Mesenchymal stem cell (in vitro differentiated cells and primary cell): ENCODE measurements at regions not wholly inside any gene's neighbourhood (a gene's known extent, or its start where the extent isn't known, plus 50 kb on each side); places are given as distances from the start of the nearest gene placed in this dataset.

Source experiments
- DNase-seq: peaks from one replicate; pipeline ENCODE4 v3.0.0-alpha.2; 2013
- H2AFZ ChIP-seq: one replicate; pipeline ENCODE4 v1.6.1; 2013; ENCODE audit warnings: low read depth, mild to moderate bottlenecking, control low read depth, inconsistent platforms, low read length, moderate library complexity
- H2AK5ac ChIP-seq: 2 replicates; pipeline ENCODE4 v1.6.1; 2013; ENCODE audit warnings: low read length, moderate library complexity, mild to moderate bottlenecking, inconsistent platforms; ENCODE audit not compliant: severe bottlenecking
- H2BK120ac ChIP-seq: one replicate; pipeline ENCODE4 v1.6.1; 2013; ENCODE audit warnings: low read depth, mild to moderate bottlenecking, inconsistent platforms, low read length, moderate library complexity
- H2BK12ac ChIP-seq, 2 experiments: one replicate each; pipeline ENCODE4 v1.6.1; 2013; ENCODE audit warnings: inconsistent platforms in 2 of 2, low read length in 2 of 2, mild to moderate bottlenecking in 2 of 2, moderate library complexity in 2 of 2, control low read depth in 1 of 2
- H2BK15ac ChIP-seq: one replicate; pipeline ENCODE4 v1.6.1; 2013; ENCODE audit warnings: mild to moderate bottlenecking, low read depth, inconsistent platforms; ENCODE audit not compliant: poor library complexity, severe bottlenecking
- H2BK5ac ChIP-seq: 2 replicates; pipeline ENCODE4 v1.6.1; 2013; ENCODE audit warnings: low read depth, mild to moderate bottlenecking, low read length, control low read depth, inconsistent platforms; ENCODE audit not compliant: poor library complexity, severe bottlenecking
- H3K14ac ChIP-seq, 2 experiments: one replicate each; pipeline ENCODE4 v1.6.1; 2013; ENCODE audit warnings: inconsistent platforms in 2 of 2, low read length in 2 of 2, control low read depth in 1 of 2, mild to moderate bottlenecking in 1 of 2, moderate library complexity in 1 of 2
- H3K18ac ChIP-seq, 2 experiments: one replicate each; pipeline ENCODE4 v1.6.1; 2013; ENCODE audit warnings: inconsistent platforms in 2 of 2, low read length in 2 of 2, control low read depth in 1 of 2, low read depth in 1 of 2, mild to moderate bottlenecking in 1 of 2
- H3K23ac ChIP-seq, 2 experiments: one replicate each; pipeline ENCODE4 v1.6.1; 2013; ENCODE audit warnings: inconsistent platforms in 2 of 2, low read length in 2 of 2, mild to moderate bottlenecking in 2 of 2, moderate library complexity in 2 of 2, control low read depth in 1 of 2
- H3K27ac ChIP-seq: 2 replicates; pipeline ENCODE4 v1.5.1; 2013; ENCODE audit warnings: mild to moderate bottlenecking, moderate library complexity, low read length, control low read depth, inconsistent platforms; ENCODE audit not compliant: poor library complexity, severe bottlenecking
- H3K27me3 ChIP-seq, 2 experiments: 2 replicates each; pipeline versions ENCODE4 v1.6.1 to v1.7.0; 2013; ENCODE audit warnings: low read length in 2 of 2, mild to moderate bottlenecking in 2 of 2, moderate library complexity in 2 of 2, control low read depth in 1 of 2, inconsistent platforms in 1 of 2; ENCODE audit not compliant: control insufficient read depth in 1 of 2, insufficient read depth in 1 of 2
- H3K36me3 ChIP-seq, 2 experiments: 2 replicates each; pipeline versions ENCODE4 v1.6.1 to v1.7.0; 2013; ENCODE audit warnings: low read length in 2 of 2, control low read depth in 1 of 2, inconsistent platforms in 1 of 2, low read depth in 1 of 2, mild to moderate bottlenecking in 1 of 2; ENCODE audit not compliant: insufficient read depth in 2 of 2, control insufficient read depth in 1 of 2
- H3K4ac ChIP-seq, 2 experiments: one replicate each; pipeline ENCODE4 v1.6.1; 2013; ENCODE audit warnings: inconsistent platforms in 2 of 2, low read length in 2 of 2, mild to moderate bottlenecking in 2 of 2, moderate library complexity in 2 of 2, control low read depth in 1 of 2, low read depth in 1 of 2
- H3K4me1 ChIP-seq: 2 replicates; pipeline ENCODE4 v1.6.1; 2013; ENCODE audit warnings: low read depth, low read length, control low read depth; ENCODE audit not compliant: control insufficient read depth, insufficient read depth
- H3K4me2 ChIP-seq: 2 replicates; pipeline ENCODE4 v1.6.1; 2013; ENCODE audit warnings: low read length, mild to moderate bottlenecking, inconsistent platforms; ENCODE audit not compliant: poor library complexity, severe bottlenecking
- H3K4me3 ChIP-seq, 2 experiments: 2 replicates each; pipeline versions ENCODE4 v1.5.1 to v1.7.0; 2013; ENCODE audit warnings: low read length in 2 of 2, mild to moderate bottlenecking in 2 of 2, control low read depth in 1 of 2, low read depth in 1 of 2; ENCODE audit not compliant: insufficient read depth in 1 of 2
- H3K79me1 ChIP-seq: replicated peaks from 2 replicates; pipeline ENCODE4 v1.6.1; 2013; ENCODE audit warnings: mild to moderate bottlenecking, control low read depth, low read length, inconsistent platforms; ENCODE audit not compliant: poor library complexity, severe bottlenecking
- H3K9ac ChIP-seq: 2 replicates; pipeline ENCODE4 v1.7.0; 2013; ENCODE audit warnings: mild to moderate bottlenecking, low read length, moderate library complexity
- H3K9me3 ChIP-seq: 2 replicates; pipeline ENCODE4 v1.7.0; 2013; ENCODE audit warnings: mild to moderate bottlenecking, low read length; ENCODE audit not compliant: control insufficient read depth
- H4K8ac ChIP-seq: one replicate; pipeline ENCODE4 v1.6.1; 2013; ENCODE audit warnings: inconsistent platforms, mild to moderate bottlenecking, low read length, moderate library complexity
- H4K91ac ChIP-seq: one replicate; pipeline ENCODE4 v1.6.1; 2013; ENCODE audit warnings: mild to moderate bottlenecking, low read length, inconsistent platforms
- WGBS: methylation state at CpG from one replicate; pipeline ENCODE4 v1.1.7; 2013; ENCODE audit warnings: mixed read lengths; 5-methylcytosine and 5-hydroxymethylcytosine counted together

DNA sequence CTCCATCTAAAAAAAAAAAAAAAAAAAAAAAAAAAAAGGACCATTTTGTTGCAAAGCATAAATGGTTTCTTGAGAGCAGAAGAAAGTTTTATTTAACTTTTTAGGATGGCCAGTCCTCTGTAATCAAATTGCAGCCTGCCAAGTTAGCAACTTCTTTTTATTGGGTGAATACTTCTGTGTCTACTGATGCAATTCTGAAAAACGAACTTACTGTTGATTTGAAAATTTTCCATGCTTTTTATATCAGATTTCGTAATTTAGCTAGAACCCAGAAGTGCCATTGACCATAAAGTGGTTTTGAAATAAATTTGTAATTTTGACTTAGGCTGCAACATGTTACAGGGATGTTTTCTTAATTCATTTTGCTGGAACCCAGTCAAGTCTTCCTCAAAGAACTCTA, 269.1 kb upstream of the ACTBL2 start:
- no CpG with 5 or more reads among the region's 2 CpGs for WGBS
- Histone ChIP-seq H3K79me1 (no peaks in the 10 kb centered on the region), H2BK120ac (no peak overlapping the region), H3K36me3 (no peaks in the 10 kb centered on the region), H3K4ac (no peak overlapping the region), H2BK5ac (no peak overlapping the region), H3K9me3 (no peaks in the 10 kb centered on the region), H3K4me2 (no peak overlapping the region), H2BK15ac (no peak overlapping the region), H3K9ac (no peak overlapping the region), H3K27me3 (no peaks in the 10 kb centered on the region), H3K18ac (no peak overlapping the region), H3K14ac (no peak overlapping the region), H4K8ac (no peak overlapping the region), H3K4me1 (no peaks in the 10 kb centered on the region), H2BK12ac (no peak overlapping the region), H3K27ac (no peak overlapping the region), H3K4me3 (no peak overlapping the region), H2AK5ac (no peak overlapping the region), H2AFZ (no peak overlapping the region), H3K23ac (no peak overlapping the region), H4K91ac (no peak overlapping the region)
- DNase-seq = no peak

DNA sequence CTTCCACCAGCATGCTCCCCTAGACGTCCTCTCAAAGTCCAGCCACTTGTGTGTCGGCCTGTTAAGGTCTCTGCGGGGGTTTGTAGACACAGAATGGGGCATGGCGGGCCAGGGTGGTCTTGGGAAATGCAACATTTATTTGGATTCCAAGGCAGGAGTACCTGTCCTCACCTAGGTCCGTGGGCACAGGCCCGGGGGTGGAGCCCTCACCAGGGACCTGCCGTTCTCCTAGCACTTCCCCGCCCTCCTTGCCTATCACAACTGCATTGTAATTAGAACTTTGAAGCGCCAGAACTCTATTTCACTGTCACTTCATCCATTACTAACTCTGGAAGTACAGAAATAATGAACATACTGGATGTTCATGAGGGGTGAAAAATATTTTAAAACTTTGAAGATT, 268.3 kb upstream of the ACTBL2 start:
- Histone ChIP-seq H3K4me2 (no peak overlapping the region), H3K23ac (no peak overlapping the region), H3K36me3 (no peaks in the 10 kb centered on the region), H3K9ac (no peak overlapping the region), H2AFZ (no peak overlapping the region), H3K18ac (no peak overlapping the region), H3K27me3 (no peaks in the 10 kb centered on the region), H3K79me1 (no peaks in the 10 kb centered on the region), H2AK5ac (no peak overlapping the region), H2BK15ac (no peak overlapping the region), H2BK5ac (no peak overlapping the region), H2BK12ac (no peak overlapping the region), H4K8ac (no peak overlapping the region), H3K4me1 (no peaks in the 10 kb centered on the region), H3K9me3 (no peaks in the 10 kb centered on the region), H3K14ac (no peak overlapping the region), H3K4me3 (no peak overlapping the region), H3K4ac (no peak overlapping the region), H2BK120ac (no peak overlapping the region), H4K91ac (no peak overlapping the region), H3K27ac (no peak overlapping the region)
- no peak for DNase-seq
- WGBS = 90% methylated on average over 6 of the region's 9 CpGs

DNA sequence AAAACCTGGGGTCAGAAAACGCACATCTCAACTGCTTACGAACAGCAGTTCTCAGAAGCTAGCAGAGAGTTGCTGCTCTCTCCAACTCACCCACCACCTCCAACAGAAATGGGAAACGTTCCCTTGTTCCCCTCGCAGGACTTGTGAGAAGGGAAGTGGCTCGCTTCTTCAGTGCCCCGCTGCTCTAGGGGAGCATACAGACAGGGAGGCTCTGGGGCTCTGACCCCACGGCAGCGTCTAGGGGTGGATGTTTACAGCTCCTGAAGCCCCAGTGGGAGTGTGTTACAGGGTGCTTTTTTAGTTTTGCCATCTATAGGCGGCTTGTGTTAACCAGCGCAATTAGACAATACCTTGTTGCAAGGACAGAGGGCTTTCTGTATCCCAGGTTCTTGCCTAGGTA, 267.7 kb upstream of the ACTBL2 start:
- WGBS = 94% methylated on average over 10 of the region's 10 CpGs
- Histone ChIP-seq H3K23ac (no peak overlapping the region), H2AK5ac (no peak overlapping the region), H2BK15ac (no peak overlapping the region), H2BK12ac (no peak overlapping the region), H3K4me2 (no peak overlapping the region), H3K27ac (no peak overlapping the region), H4K8ac (no peak overlapping the region), H3K36me3 (no peaks in the 10 kb centered on the region), H3K18ac (no peak overlapping the region), H2BK120ac (no peak overlapping the region), H3K79me1 (no peaks in the 10 kb centered on the region), H3K4me1 (no peaks in the 10 kb centered on the region), H4K91ac (no peak overlapping the region), H2AFZ (no peak overlapping the region), H3K4ac (no peak overlapping the region), H3K4me3 (no peak overlapping the region), H3K9me3 (no peaks in the 10 kb centered on the region), H2BK5ac (no peak overlapping the region), H3K9ac (no peak overlapping the region), H3K14ac (no peak overlapping the region), H3K27me3 (no peaks in the 10 kb centered on the region)
- DNase-seq = no peak

- Histone ChIP-seq H3K14ac (no peak overlapping the region), H3K79me1 (no peaks in the 10 kb centered on the region), H2AFZ (no peak overlapping the region), H3K4me1 (no peaks in the 10 kb centered on the region), H3K18ac (no peak overlapping the region), H2BK12ac (no peak overlapping the region), H2BK15ac (no peak overlapping the region), H3K9ac (no peak overlapping the region), H4K91ac (no peak overlapping the region), H3K27me3 (no peaks in the 10 kb centered on the region), H3K9me3 (no peaks in the 10 kb centered on the region), H3K4me2 (no peak overlapping the region), H3K4me3 (no peak overlapping the region), H2AK5ac (no peak overlapping the region), H3K36me3 (no peaks in the 10 kb centered on the region), H3K23ac (no peak overlapping the region), H3K27ac (no peak overlapping the region), H2BK120ac (no peak overlapping the region), H4K8ac (no peak overlapping the region), H2BK5ac (no peak overlapping the region), H3K4ac (no peak overlapping the region)
- DNase-seq = no peak
Observed at GRCh38 chr5:57749396-57749795, 266.8 kb upstream of the ACTBL2 start.
